NCI-H2029 (cell line): ENCODE measurements at regions not wholly inside any gene's neighbourhood (a gene's known extent, or its start where the extent isn't known, plus 50 kb on each side); places are given as distances from the start of the nearest gene placed in this dataset.

ENCODE experiments used
- DNase-seq: peaks from one replicate; lab custom pipeline; 2025; lab: John Stamatoyannopoulos, UW

- DNase-seq = no peak
Measured at GRCh38 chr22:49091917-49092545, 735.6 kb downstream of the BRD1 start.

- no peak for DNase-seq
Measured at GRCh38 chr22:49091451-49091850, 736.2 kb downstream of the BRD1 start.

- peak; percentile 34 for DNase-seq
Measured at GRCh38 chr22:49090853-49091135, 736.9 kb downstream of the BRD1 start.

GRCh38 chr22:49090061-49090852 is 737.4 kb downstream of the BRD1 start:
- no peak for DNase-seq

GRCh38 chr22:49088801-49089791 is 738.6 kb downstream of the BRD1 start:
- no peak for DNase-seq

- no peak for DNase-seq
Measured at GRCh38 chr22:49087716-49088601, 739.7 kb downstream of the BRD1 start.

- DNase-seq = peak; percentile 45
Measured at GRCh38 chr22:49087198-49087597, 740.5 kb downstream of the BRD1 start.

- DNase-seq = no peak
Measured at GRCh38 chr22:49086606-49087157, 741.0 kb downstream of the BRD1 start.

GRCh38 chr22:49086181-49086580 is 741.5 kb downstream of the BRD1 start:
- DNase-seq = no peak

- DNase-seq = peak; percentile 78
Measured at GRCh38 chr22:49084206-49084605, 743.5 kb downstream of the BRD1 start.

- DNase-seq = no peak
Measured at GRCh38 chr22:49083607-49084006, 744.1 kb downstream of the BRD1 start.

- no peak for DNase-seq
Measured at GRCh38 chr22:49082451-49082850, 745.2 kb downstream of the BRD1 start.

GRCh38 chr22:49081926-49082325 is 745.7 kb downstream of the BRD1 start:
- no peak for DNase-seq

GRCh38 chr22:49081261-49081666 is 746.4 kb downstream of the BRD1 start:
- DNase-seq = no peak

- no peak for DNase-seq
Measured at GRCh38 chr22:49080631-49081030, 747.0 kb downstream of the BRD1 start.

- DNase-seq = no peak
Measured at GRCh38 chr22:49079743-49080500, 747.8 kb downstream of the BRD1 start.

- DNase-seq = no peak
Measured at GRCh38 chr22:49079027-49079725, 748.5 kb downstream of the BRD1 start.

GRCh38 chr22:49078076-49078710 is 749.5 kb downstream of the BRD1 start:
- no peak for DNase-seq

GRCh38 chr22:49077586-49077985 is 750.1 kb downstream of the BRD1 start:
- no peak for DNase-seq

GRCh38 chr22:49077036-49077393 is 750.7 kb downstream of the BRD1 start:
- no peak for DNase-seq
